K562 (cell line): ENCODE measurements at regions not wholly inside any gene's neighbourhood (a gene's known extent, or its start where the extent isn't known, plus 50 kb on each side); places are given as distances from the start of the nearest gene placed in this dataset.

Experiments
- ATAC-seq: fragments of 200-7000 bp; cut with Tn5 transposase; 3 replicates; pipeline ENCODE4 v1.9.1; 2020; ENCODE audit warnings: moderate library complexity
- BruUV-seq: library from RNA; stranded (reverse); fragments of 400-500 nt; replicated peaks from 2 replicates; lab custom pipeline; 2021; lab: Mats Ljungman, UMichigan
- CTCF ChIA-PET: fragments of 300-600 bp; formaldehyde crosslinking; extraction: SDS; loops from one replicate; lab custom pipeline; 2021; ENCODE audit warnings: low intra/inter-chr PET ratio; lab: Yijun Ruan, JAX
- POLR2A ChIA-PET: fragments of 300-600, 350-650 bp; sonication (Branson Sonifier 250); formaldehyde crosslinking; extraction: SDS; loops from one replicate; lab custom pipeline; 2021; ENCODE audit warnings: antibody characterized with exemption, inconsistent platforms; lab: Yijun Ruan, JAX
- DNase-seq, 4 experiments: peaks; one replicate each; pipeline versions ENCODE4 v3.0.0 to v3.0.0-alpha.2; 2011 to 2018; ENCODE audit warnings: low spot score in 3 of 4, mixed read lengths in 3 of 4; ENCODE audit errors: extremely low read depth in 1 of 4
- FAIRE-seq: peaks from 2 replicates; lab custom pipeline; 2011; peaks lifted over from hg19 to GRCh38; lab: Jason Lieb, UNC
- H2AFZ ChIP-seq: 2 replicates; pipeline ENCODE4 v1.6.0; 2011; ENCODE audit warnings: low read depth, low read length, control low read depth, inconsistent platforms
- H3K27ac ChIP-seq: fragments of 200-600 bp; 3 replicates; pipeline ENCODE4 v1.8.0; 2011; ENCODE audit warnings: low read depth, mild to moderate bottlenecking, control low read depth, inconsistent platforms, low read length, moderate library complexity, mixed read lengths; ENCODE audit errors: extremely low read depth
- H3K27me3 ChIP-seq, 2 experiments: fragments of 300-600 bp in 1 of 2; 2 replicates in 1 of 2; 3 replicates in 1 of 2; pipeline versions ENCODE4 v1.6.0 to v1.8.0; 2011; ENCODE audit warnings: inconsistent platforms in 2 of 2, low read length in 2 of 2, mild to moderate bottlenecking in 1 of 2, mixed read lengths in 1 of 2, moderate library complexity in 1 of 2; ENCODE audit not compliant: control insufficient read depth in 2 of 2, insufficient read depth in 2 of 2
- H3K36me3 ChIP-seq: fragments of 300-600 bp; 3 replicates; pipeline ENCODE4 v1.8.0; 2011; ENCODE audit warnings: mild to moderate bottlenecking, low read length, inconsistent platforms; ENCODE audit not compliant: control insufficient read depth, insufficient read depth
- H3K4me1 ChIP-seq, 2 experiments: fragments of 200-600 bp in 1 of 2; replicated peaks in 1 of 2; 2 replicates in 1 of 2; 3 replicates in 1 of 2; pipeline versions ENCODE4 v1.5.1 to v1.8.0; 2011; ENCODE audit warnings: inconsistent platforms in 2 of 2, low read length in 2 of 2, mild to moderate bottlenecking in 1 of 2, mixed read lengths in 1 of 2, moderate library complexity in 1 of 2; ENCODE audit not compliant: control insufficient read depth in 2 of 2, insufficient read depth in 2 of 2
- H3K4me2 ChIP-seq: 2 replicates; pipeline ENCODE4 v1.6.1; 2011; ENCODE audit warnings: low read length, control low read depth, inconsistent platforms, mixed read lengths; ENCODE audit not compliant: insufficient read depth
- H3K4me3 ChIP-seq: fragments of 200-600 bp; sonication (generic), shearing (Covaris generic); 2 replicates; pipeline ENCODE4 v1.5.1; 2016; ENCODE audit warnings: control low read depth, inconsistent platforms
- H3K79me2 ChIP-seq: fragments of 200-600 bp; 3 replicates; pipeline ENCODE4 v1.8.0; 2011; ENCODE audit warnings: low read length, inconsistent platforms; ENCODE audit not compliant: control insufficient read depth, insufficient read depth
- H3K9ac ChIP-seq, 2 experiments: 2 replicates each; pipeline versions ENCODE4 v1.6.0 to v1.6.1; 2011; ENCODE audit warnings: low read depth in 2 of 2, low read length in 2 of 2, control low read depth in 1 of 2, inconsistent platforms in 1 of 2, mild to moderate bottlenecking in 1 of 2, mixed read lengths in 1 of 2; ENCODE audit not compliant: insufficient read depth in 1 of 2
- H3K9me1 ChIP-seq: one replicate; pipeline ENCODE4 v1.6.0; 2011; ENCODE audit warnings: inconsistent platforms, mild to moderate bottlenecking, low read length, moderate library complexity; ENCODE audit not compliant: control insufficient read depth, insufficient read depth
- H3K9me3 ChIP-seq: replicated peaks from 2 replicates; pipeline ENCODE4 v1.5.1; 2011; ENCODE audit warnings: low read depth, low read length, inconsistent platforms; ENCODE audit not compliant: control insufficient read depth, insufficient read depth
- H4K20me1 ChIP-seq: replicated peaks from 2 replicates; pipeline ENCODE4 v1.6.1; 2011; ENCODE audit warnings: low read length, inconsistent platforms, mixed read lengths; ENCODE audit not compliant: control insufficient read depth, insufficient read depth
- ATF7 ChIP-seq: fragments of 450-650 bp; IDR thresholded peaks from 2 replicates; pipeline ENCODE4 v1.7.1; 2014; ENCODE audit warnings: mild to moderate bottlenecking, moderate library complexity
- CEBPB ChIP-seq: fragments of 450-650 bp; IDR thresholded peaks from 2 replicates; pipeline ENCODE4 v1.6.1; 2016; ENCODE audit warnings: missing genetic modification characterization, missing compliant biosample characterization
- HES1 ChIP-seq: fragments of 450-650 bp; IDR thresholded peaks from 2 replicates; pipeline ENCODE4 v1.6.1; 2016; ENCODE audit warnings: low read depth, mild to moderate bottlenecking, moderate library complexity
- JUND ChIP-seq, 2 experiments: IDR thresholded peaks; 2 replicates in 1 of 2; 3 replicates in 1 of 2; pipeline ENCODE4 v1.6.1; 2011; ENCODE audit warnings: borderline replicate concordance in 2 of 2, low read depth in 2 of 2, low read length in 2 of 2, improper control_type of control experiment in 1 of 2, missing biosample characterization in 1 of 2, missing genetic modification characterization in 1 of 2, missing genetic modification reagents in 1 of 2
- MCM5 ChIP-seq: fragments of 450-650 bp; IDR thresholded peaks from 2 replicates; pipeline ENCODE4 v1.6.1; 2016; ENCODE audit warnings: low read depth
- NCOA4 ChIP-seq: fragments of 450-650 bp; IDR thresholded peaks from 2 replicates; pipeline ENCODE4 v1.6.1; 2018; ENCODE audit warnings: mild to moderate bottlenecking; ENCODE audit not compliant: partially characterized antibody
- PCBP2 ChIP-seq: fragments of 200-400 bp; formaldehyde crosslinking; IDR thresholded peaks from 2 replicates; pipeline ENCODE4 v1.6.1; 2018; ENCODE audit warnings: low read length, low read depth, mild to moderate bottlenecking, moderate library complexity; ENCODE audit not compliant: poor library complexity, severe bottlenecking
- PHB ChIP-seq: fragments of 250-450 bp; sonication (Bioruptor Pico); IDR thresholded peaks from 2 replicates; pipeline ENCODE4 v1.5.0; 2021
- POLR2B ChIP-seq: fragments of 450-650 bp; IDR thresholded peaks from 2 replicates; pipeline ENCODE4 v1.6.1; 2018; ENCODE audit warnings: low read depth; ENCODE audit not compliant: partially characterized antibody
- RBM22 ChIP-seq: fragments of 200-400 bp; formaldehyde crosslinking; IDR thresholded peaks from 2 replicates; pipeline ENCODE4 v1.6.1; 2018; ENCODE audit warnings: low read length, low read depth; ENCODE audit not compliant: poor library complexity, severe bottlenecking
- RHOXF2B ChIP-seq: fragments of 250-450 bp; sonication (Bioruptor Pico); conservative IDR thresholded peaks from 2 replicates; pipeline ENCODE4 v1.5.1; 2021
- SIN3B ChIP-seq: fragments of 450-650 bp; IDR thresholded peaks from 2 replicates; pipeline ENCODE4 v1.6.1; 2017; ENCODE audit warnings: low read depth, mild to moderate bottlenecking, moderate library complexity
- TSC22D4 ChIP-seq: fragments of 450-650 bp; IDR thresholded peaks from 2 replicates; pipeline ENCODE4 v1.6.1; 2016; ENCODE audit warnings: missing genetic modification characterization, missing biosample characterization, control low read depth
- WHSC1 ChIP-seq: IDR thresholded peaks from one replicate; pipeline ENCODE4 v1.6.1; 2012; ENCODE audit warnings: low read length, control low read depth, inconsistent platforms
- WGBS: fragments of 100-300 bp; shearing (Covaris generic); methylation state at CpG from one replicate; pipeline ENCODE4 v1.1.6; 2016; ENCODE audit warnings: low coverage, mixed read lengths; ENCODE audit not compliant: insufficient coverage; ENCODE audit errors: missing lambda C conversion rate; 5-methylcytosine and 5-hydroxymethylcytosine counted together
- in situ Hi-C: fragments of 300-500 bp; cut with MboI; formaldehyde crosslinking; loops from 4 replicates; pipeline ENCODE4 v1.15.0; 2018; ENCODE audit warnings: inconsistent platforms, mixed read lengths
- intact Hi-C: fragments of 100-400 bp; cut with micrococcal nuclease; formaldehyde crosslinking; loops from 2 replicates; pipeline ENCODE4 v1.14.2; 2022
- TF ChIP-seq, protein P1 (sequence below): sonication (generic); formaldehyde crosslinking; IDR thresholded peaks from 2 replicates; pipeline ENCODE4 v1.8.0; 2022; ENCODE audit warnings: mild to moderate bottlenecking, missing genetic modification reagents
- TF ChIP-seq, protein P2 (sequence below), 2 experiments: fragments of 250-450 bp in 1 of 2; fragments of 450-650 bp in 1 of 2; sonication (Bioruptor Pico) in 1 of 2; IDR thresholded peaks; 2 replicates each; pipeline versions ENCODE4 v1.6.1 to v1.8.0; 2016 to 2021; ENCODE audit warnings: mild to moderate bottlenecking in 2 of 2, moderate library complexity in 2 of 2, missing compliant biosample characterization in 1 of 2, missing genetic modification characterization in 1 of 2

GRCh38 chr5:142244440-142244839 lies 80.4 kb downstream of the SPRY4 start:
- intact Hi-C loops, result no loop called here
- Histone ChIP-seq H3K9me3 (no peaks in the 10 kb centered on the region), H3K4me1 (peaks cover 0 to 4% of the 10 kb centered on the region in 2 experiments; a peak in 4 of 5 replicates), H3K79me2 (no peaks in the 10 kb centered on the region), H3K36me3 (no peaks in the 10 kb centered on the region), H4K20me1 (no peaks in the 10 kb centered on the region), H3K27me3 (no peaks in the 10 kb centered on the region; a peak in 2 of 5 replicates), H3K9me1 (no peaks in the 10 kb centered on the region), H3K27ac (no peak overlapping the region), H3K4me2 (no peak overlapping the region), H3K4me3 (no peak overlapping the region), H2AFZ (no peak overlapping the region), H3K9ac (no peak overlapping the region)
- no TSS peak for BruUV-seq
- in situ Hi-C loops, result no loop called here
- CTCF ChIA-PET, result no interaction called here
- FAIRE-seq, result no peak
- DNase-seq, result no peak
- WGBS, result 100% methylated on average over 1 of the region's 1 CpG
- no peak for ATAC-seq
- TF ChIP-seq JUND (IDR thresholded peaks at IDR 0.05; ENCODE audit: borderline replicate concordance, low read depth, low read length), result no peak
- peak; percentile 63; the same call in 2 of the 3 replicates for TF ChIP-seq JUND (tag; IDR thresholded peaks at IDR 0.05; ENCODE audit: borderline replicate concordance, low read depth, low read length)
- no peak for TF ChIP-seq PCBP2
- no peak for TF ChIP-seq WHSC1
- peak; percentile 69 for TF ChIP-seq ATF7
- no peak for TF ChIP-seq TSC22D4 (tag)
- TF ChIP-seq, all 486 proteins: peak for 2
- POLR2A ChIA-PET, result interaction anchor here (1.0 kb wide), 2 partner anchors 9 to 15 kb away, joined by 3 to 4 read pairs; no protein-coding TSS in a partner anchor

DNA sequence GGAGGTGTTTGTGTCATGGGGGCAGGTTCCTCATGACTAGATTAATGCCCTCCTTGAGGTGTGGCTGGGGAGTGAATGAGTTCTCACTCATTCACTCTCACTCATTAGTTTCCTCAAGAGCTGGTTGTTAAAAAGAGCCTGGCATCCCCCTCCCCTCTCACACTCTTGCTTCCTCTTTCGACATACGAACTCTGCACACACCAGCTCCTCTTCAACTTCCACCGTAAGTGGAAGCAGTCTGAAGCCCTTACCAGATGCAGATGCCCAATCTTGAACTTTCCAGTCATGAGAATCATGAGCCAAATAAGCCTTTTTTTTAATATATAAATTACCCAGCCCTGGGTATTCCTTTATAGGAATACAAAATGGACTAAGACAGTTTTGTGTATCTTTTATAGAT lies 82.5 kb downstream of the SPRY4 start:
- CTCF ChIA-PET, result no interaction called here
- Histone ChIP-seq H3K4me3 (no peak overlapping the region), H2AFZ (no peak overlapping the region), H3K36me3 (no peaks in the 10 kb centered on the region), H3K79me2 (no peaks in the 10 kb centered on the region), H3K9me1 (no peaks in the 10 kb centered on the region), H3K4me1 (no peaks in the 10 kb centered on the region), H3K9me3 (no peaks in the 10 kb centered on the region), H3K27me3 (no peaks in the 10 kb centered on the region; a peak in 2 of 5 replicates), H3K9ac (no peak overlapping the region), H4K20me1 (no peaks in the 10 kb centered on the region), H3K27ac (no peak overlapping the region), H3K4me2 (no peak overlapping the region)
- DNase-seq, result no peak
- POLR2A ChIA-PET, result interaction anchor here (0.6 to 0.9 kb wide), 2 partner anchors 25 to 37 kb away, joined by 3 read pairs; no protein-coding TSS in a partner anchor
- WGBS, result 4% methylated on average over 3 of the region's 3 CpGs
- ATAC-seq, result no peak
- BruUV-seq, result no TSS peak
- FAIRE-seq, result no peak
- in situ Hi-C loops (no loop called here), intact Hi-C loops (no loop called here)
- TF ChIP-seq, protein P1, sequence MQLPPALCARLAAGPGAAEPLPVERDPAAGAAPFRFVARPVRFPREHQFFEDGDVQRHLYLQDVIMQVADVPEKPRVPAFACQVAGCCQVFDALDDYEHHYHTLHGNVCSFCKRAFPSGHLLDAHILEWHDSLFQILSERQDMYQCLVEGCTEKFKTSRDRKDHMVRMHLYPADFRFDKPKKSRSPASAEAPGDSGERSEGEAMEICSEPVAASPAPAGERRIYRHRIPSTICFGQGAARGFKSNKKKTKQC (CRISPR knock-in tag), result no peak
- TF ChIP-seq PHB (CRISPR knock-in tag), result no peak
- no peak for TF ChIP-seq CEBPB (tag)
- no peak for TF ChIP-seq RHOXF2B (CRISPR knock-in tag)
- TF ChIP-seq SIN3B, result no peak
- no peak for TF ChIP-seq RBM22
- no peak for TF ChIP-seq HES1
- TF ChIP-seq MCM5, result no peak
- TF ChIP-seq, protein P2, sequence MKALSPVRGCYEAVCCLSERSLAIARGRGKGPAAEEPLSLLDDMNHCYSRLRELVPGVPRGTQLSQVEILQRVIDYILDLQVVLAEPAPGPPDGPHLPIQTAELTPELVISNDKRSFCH (CRISPR knock-in tag; IDR thresholded peaks at IDR 0.05), result no peak
- TF ChIP-seq, protein P2 (tag; IDR thresholded peaks at IDR 0.05), result no peak
- no peak for TF ChIP-seq NCOA4
- TF ChIP-seq POLR2B, result no peak
